ENCODE measurements at regions not wholly inside any gene's neighbourhood (a gene's known extent, or its start where the extent isn't known, plus 50 kb on each side); places are given as distances from the start of the nearest gene placed in this dataset.

DNA sequence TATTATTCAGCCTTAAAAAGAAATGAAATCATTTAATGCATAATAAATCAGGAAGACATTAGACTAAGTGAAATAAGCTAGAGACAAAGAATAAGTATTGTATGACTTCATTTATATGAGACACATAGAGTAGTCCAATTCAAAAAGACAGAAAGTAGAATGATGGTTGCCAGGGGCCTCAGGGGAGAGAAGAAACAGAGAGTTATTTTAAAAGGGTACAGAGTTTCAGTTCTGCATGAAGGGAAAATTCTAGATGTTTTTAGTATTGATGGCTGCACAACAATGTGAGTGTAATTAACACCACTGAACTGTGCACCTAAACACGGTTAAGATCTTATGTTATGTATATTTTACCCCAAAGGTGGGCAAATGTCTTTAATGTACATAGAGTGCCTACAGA lies 1407.9 kb upstream of the MAP3K7 start:
- TF ChIP-seq, protein P1, sequence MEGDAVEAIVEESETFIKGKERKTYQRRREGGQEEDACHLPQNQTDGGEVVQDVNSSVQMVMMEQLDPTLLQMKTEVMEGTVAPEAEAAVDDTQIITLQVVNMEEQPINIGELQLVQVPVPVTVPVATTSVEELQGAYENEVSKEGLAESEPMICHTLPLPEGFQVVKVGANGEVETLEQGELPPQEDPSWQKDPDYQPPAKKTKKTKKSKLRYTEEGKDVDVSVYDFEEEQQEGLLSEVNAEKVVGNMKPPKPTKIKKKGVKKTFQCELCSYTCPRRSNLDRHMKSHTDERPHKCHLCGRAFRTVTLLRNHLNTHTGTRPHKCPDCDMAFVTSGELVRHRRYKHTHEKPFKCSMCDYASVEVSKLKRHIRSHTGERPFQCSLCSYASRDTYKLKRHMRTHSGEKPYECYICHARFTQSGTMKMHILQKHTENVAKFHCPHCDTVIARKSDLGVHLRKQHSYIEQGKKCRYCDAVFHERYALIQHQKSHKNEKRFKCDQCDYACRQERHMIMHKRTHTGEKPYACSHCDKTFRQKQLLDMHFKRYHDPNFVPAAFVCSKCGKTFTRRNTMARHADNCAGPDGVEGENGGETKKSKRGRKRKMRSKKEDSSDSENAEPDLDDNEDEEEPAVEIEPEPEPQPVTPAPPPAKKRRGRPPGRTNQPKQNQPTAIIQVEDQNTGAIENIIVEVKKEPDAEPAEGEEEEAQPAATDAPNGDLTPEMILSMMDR (IDR thresholded peaks at IDR 0.05), result no peak
- TF ChIP-seq POLR2A (IDR thresholded peaks at IDR 0.05), result no peak

Data from body of pancreas (tissue), 4 donors.